Activated CD4-positive, alpha-beta memory T cell treated with anti-CD3 and anti-CD28 coated beads for 36 hours (primary cell): ENCODE measurements at regions not wholly inside any gene's neighbourhood (a gene's known extent, or its start where the extent isn't known, plus 50 kb on each side); places are given as distances from the start of the nearest gene placed in this dataset.

Experiments
- CTCF ChIA-PET: fragments of 350-600 bp; sonication (Branson Sonifier 250); formaldehyde crosslinking; loops from one replicate; lab custom pipeline; 2021; ENCODE audit warnings: antibody characterized with exemption, inconsistent platforms; lab: Charles Lee
- POLR2A ChIA-PET: fragments of 350-600 bp; sonication (Branson Sonifier 250); formaldehyde crosslinking; loops from one replicate; lab custom pipeline; 2021; ENCODE audit warnings: antibody characterized with exemption; lab: Charles Lee
- DNase-seq: peaks from one replicate; pipeline ENCODE4 v3.0.0-alpha.2; 2020
- H3K27ac Mint-ChIP-seq: one replicate; pipeline ENCODE4 v1.8.0; 2021; ENCODE audit warnings: mixed read lengths
- H3K27me3 Mint-ChIP-seq: one replicate; pipeline ENCODE4 v1.8.0; 2021; ENCODE audit warnings: mixed read lengths
- H3K36me3 Mint-ChIP-seq: one replicate; pipeline ENCODE4 v1.8.0; 2021; ENCODE audit warnings: mixed read lengths
- H3K4me1 Mint-ChIP-seq: one replicate; pipeline ENCODE4 v1.8.0; 2021; ENCODE audit warnings: low read depth, mixed read lengths
- H3K4me3 Mint-ChIP-seq: one replicate; pipeline ENCODE4 v1.8.0; 2021; ENCODE audit warnings: mild to moderate bottlenecking, mixed read lengths
- H3K9me3 Mint-ChIP-seq: one replicate; pipeline ENCODE4 v1.8.0; 2021; ENCODE audit warnings: mixed read lengths
- intact Hi-C: fragments of 100-400 bp; cut with micrococcal nuclease; formaldehyde crosslinking; loops from one replicate; pipeline ENCODE4 v1.15.1; 2023

DNA sequence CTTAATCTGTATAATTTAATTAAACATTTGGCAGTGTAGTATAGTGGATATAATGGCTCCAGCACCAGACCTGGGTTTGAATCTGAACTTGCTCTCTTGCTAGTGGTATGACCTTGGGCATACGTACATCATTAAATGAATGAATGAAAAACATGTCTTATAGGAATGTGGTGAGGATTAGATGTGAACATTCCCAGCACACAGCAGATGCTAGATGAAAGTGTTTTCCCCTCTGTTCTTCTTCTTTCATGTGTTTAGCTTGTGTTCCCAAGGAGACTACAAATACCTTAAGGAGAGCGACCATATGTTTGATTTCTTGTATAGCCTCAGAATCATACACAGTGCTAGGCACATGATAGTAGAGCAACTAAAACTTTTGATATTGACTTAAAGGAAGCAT lies 56.5 kb downstream of the CT47B1 start:
- intact Hi-C loops, result no loop called here
- no peaks in the 10 kb centered on the region for H3K4me1 Mint-ChIP-seq
- POLR2A ChIA-PET, result no interaction called here
- no peaks in the 10 kb centered on the region for H3K27me3 Mint-ChIP-seq
- no peak overlapping the region for H3K4me3 Mint-ChIP-seq
- H3K27ac Mint-ChIP-seq, result no peak overlapping the region
- no peak for DNase-seq
- CTCF ChIA-PET, result no interaction called here
- no peaks in the 10 kb centered on the region for H3K9me3 Mint-ChIP-seq
- H3K36me3 Mint-ChIP-seq, result no peaks in the 10 kb centered on the region

DNA sequence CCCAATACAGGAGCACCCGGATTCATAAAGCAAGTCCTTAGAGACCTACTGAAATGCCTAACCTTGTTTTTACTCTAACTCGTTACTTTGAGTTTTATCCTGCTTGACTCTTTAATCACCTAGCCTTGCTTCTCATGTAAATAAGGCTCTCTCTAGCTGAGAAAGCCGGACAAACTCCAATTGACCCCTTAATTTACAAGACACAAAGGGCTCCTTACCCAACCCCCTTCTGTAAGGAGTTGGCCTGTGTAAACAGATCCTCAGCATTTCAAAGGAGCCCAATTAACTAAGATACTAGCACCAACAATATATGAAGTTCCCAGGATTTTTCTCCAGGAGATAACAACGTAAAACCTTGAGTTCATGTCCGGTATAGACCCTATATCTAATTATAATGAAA lies 61.7 kb downstream of the CT47B1 start:
- H3K9me3 Mint-ChIP-seq, result no peaks in the 10 kb centered on the region
- no peaks in the 10 kb centered on the region for H3K36me3 Mint-ChIP-seq
- ChIA-PET POLR2A (no interaction called here), CTCF (no interaction called here)
- H3K27me3 Mint-ChIP-seq, result no peaks in the 10 kb centered on the region
- H3K4me3 Mint-ChIP-seq, result no peak overlapping the region
- intact Hi-C loops, result no loop called here
- H3K4me1 Mint-ChIP-seq, result no peaks in the 10 kb centered on the region
- no peak overlapping the region for H3K27ac Mint-ChIP-seq
- DNase-seq, result no peak

DNA sequence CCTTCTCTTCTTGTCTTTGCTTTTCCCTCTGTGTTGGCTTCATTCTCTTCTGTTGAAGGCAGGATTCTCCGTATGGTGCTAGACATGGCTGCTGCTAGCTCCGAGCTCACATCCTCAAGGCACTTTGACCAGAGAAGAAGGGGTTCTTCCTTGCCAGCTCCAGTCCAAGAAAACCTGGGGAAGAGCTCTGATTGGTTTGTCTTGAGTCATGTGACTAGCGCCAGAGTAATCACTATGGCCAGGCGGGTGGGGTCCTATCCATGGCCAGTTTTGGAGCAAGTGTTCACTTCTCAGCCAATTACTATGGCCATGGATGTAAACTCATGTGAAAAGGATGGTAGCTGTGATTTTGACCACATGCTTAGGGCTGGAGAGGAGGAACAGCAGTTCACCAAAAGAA lies 74.2 kb downstream of the CT47B1 start:
- no peak for DNase-seq

DNA sequence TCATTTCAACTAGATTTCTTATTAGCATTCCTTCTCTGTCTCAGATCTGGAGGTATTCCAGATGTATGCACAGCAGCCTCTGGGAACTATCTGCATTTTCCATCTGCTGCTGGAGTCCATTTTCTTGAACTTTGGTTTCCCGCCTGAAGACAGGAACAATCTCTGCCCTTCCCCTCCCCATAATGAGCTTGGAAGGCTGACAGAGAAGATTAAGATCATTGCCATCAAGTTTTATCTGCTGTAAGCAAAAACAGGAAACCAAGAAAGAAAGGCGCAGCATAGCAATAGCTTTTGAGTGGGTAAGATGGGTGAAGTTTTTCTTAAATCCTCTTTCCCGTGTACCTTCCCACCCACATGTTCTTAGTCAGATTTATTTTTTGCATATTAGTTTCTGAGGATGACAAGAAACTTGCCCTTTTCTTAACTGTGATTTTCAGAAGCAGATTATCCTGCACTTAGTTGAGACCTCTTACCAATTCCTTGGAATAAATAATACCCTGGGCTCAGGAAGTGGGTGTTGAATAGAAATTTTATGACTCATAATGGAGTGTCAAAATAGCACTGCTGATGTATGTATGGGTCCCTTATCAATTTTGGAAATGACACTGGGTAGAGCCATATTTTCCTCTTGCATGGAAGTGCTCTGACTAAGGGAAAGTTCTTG lies 78.3 kb downstream of the CT47B1 start:
- ChIA-PET CTCF (no interaction called here), POLR2A (interaction anchor here (1.5 kb wide), 1 partner anchor 510 kb away, joined by 3 read pairs; no protein-coding TSS in a partner anchor)
- H3K9me3 Mint-ChIP-seq, result no peaks in the 10 kb centered on the region
- H3K36me3 Mint-ChIP-seq, result peaks cover 2% of the 10 kb centered on the region
- H3K27me3 Mint-ChIP-seq, result no peaks in the 10 kb centered on the region
- intact Hi-C loops, result loop anchor here (1.0 to 10.0 kb wide), 2 partner anchors 511 to 707 kb away; no protein-coding TSS in a partner anchor
- peak overlapping the region; percentile 76 for H3K27ac Mint-ChIP-seq
- peaks cover 68% of the 10 kb centered on the region for H3K4me1 Mint-ChIP-seq
- no peak for DNase-seq
- H3K4me3 Mint-ChIP-seq, result no peak overlapping the region

More for the DNA sequence above, 74.2 kb downstream of the CT47B1 start:
- peaks cover 2% of the 10 kb centered on the region for H3K36me3 Mint-ChIP-seq
- H3K27me3 Mint-ChIP-seq, result no peaks in the 10 kb centered on the region
- intact Hi-C loops, result no loop called here
- peaks cover 51% of the 10 kb centered on the region for H3K4me1 Mint-ChIP-seq
- peak overlapping the region; percentile 58 for H3K27ac Mint-ChIP-seq
- H3K9me3 Mint-ChIP-seq, result no peaks in the 10 kb centered on the region
- ChIA-PET CTCF (interaction anchor here (0.6 to 1.3 kb wide), 3 partner anchors 11 to 801 kb away, joined by 3 to 6 read pairs (median 3); no protein-coding TSS in a partner anchor), POLR2A (no interaction called here)
- no peak overlapping the region for H3K4me3 Mint-ChIP-seq

DNA sequence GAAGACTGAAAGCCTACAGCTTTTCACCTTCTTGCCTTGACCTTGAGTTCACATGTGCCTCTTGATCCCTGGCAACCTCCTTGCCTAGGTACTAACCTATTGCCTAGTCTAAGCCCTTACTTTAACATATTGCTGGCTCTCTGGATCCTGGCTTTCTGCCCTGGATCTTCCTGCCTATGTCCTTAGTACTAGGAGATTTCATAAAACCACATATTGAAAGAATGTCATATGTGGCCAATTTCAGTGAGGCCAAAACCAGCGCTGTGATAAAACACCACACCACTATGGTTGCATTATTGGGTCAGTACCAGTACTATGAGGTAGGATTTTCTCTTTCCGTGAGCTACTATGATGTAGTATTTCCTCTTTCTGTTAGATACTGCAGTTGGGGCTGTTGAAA lies 80.4 kb downstream of the CT47B1 start:
- H3K27ac Mint-ChIP-seq, result no peak overlapping the region

DNA sequence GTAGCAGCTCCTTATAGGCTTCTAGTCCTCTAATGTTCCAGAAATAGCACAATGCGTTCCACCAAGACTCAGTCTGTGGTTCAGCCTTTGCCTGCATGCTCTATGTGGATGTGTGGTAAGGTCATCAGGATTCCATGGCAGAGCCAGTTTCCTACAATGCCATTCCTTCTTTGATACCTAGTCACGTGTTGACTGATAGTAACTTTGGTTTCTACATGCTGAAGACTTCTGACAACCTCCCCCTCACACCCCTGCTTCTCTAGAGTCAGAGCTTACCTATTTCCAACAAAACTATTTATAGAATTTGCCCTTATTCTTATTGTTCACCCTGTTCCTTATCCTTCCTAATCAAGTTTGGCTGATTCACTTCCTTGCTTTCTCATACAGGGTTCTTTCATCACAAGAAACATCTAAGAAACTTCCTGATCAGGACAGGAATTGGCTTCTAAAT lies 81.1 kb downstream of the CT47B1 start:
- POLR2A ChIA-PET, result no interaction called here
- peak overlapping the region; percentile 23 for H3K27ac Mint-ChIP-seq
- intact Hi-C loops, result loop anchor here (2.0 to 10.0 kb wide), 4 partner anchors 48 to 710 kb away; no protein-coding TSS in a partner anchor
- H3K36me3 Mint-ChIP-seq, result no peaks in the 10 kb centered on the region
- H3K4me3 Mint-ChIP-seq, result no peak overlapping the region
- CTCF ChIA-PET, result no interaction called here
- DNase-seq, result no peak
- peaks cover 55% of the 10 kb centered on the region for H3K4me1 Mint-ChIP-seq
- H3K27me3 Mint-ChIP-seq, result no peaks in the 10 kb centered on the region
- H3K9me3 Mint-ChIP-seq, result no peaks in the 10 kb centered on the region

More for the DNA sequence above, 80.4 kb downstream of the CT47B1 start:
- no peaks in the 10 kb centered on the region for H3K36me3 Mint-ChIP-seq
- POLR2A ChIA-PET, result no interaction called here
- H3K4me1 Mint-ChIP-seq, result peaks cover 59% of the 10 kb centered on the region
- H3K27me3 Mint-ChIP-seq, result no peaks in the 10 kb centered on the region
- no peak overlapping the region for H3K4me3 Mint-ChIP-seq
- no peaks in the 10 kb centered on the region for H3K9me3 Mint-ChIP-seq
- no peak for DNase-seq
- intact Hi-C loops, result loop anchor here (2.0 to 10.0 kb wide), 2 partner anchors 366 to 710 kb away; no protein-coding TSS in a partner anchor
- CTCF ChIA-PET, result no interaction called here

DNA sequence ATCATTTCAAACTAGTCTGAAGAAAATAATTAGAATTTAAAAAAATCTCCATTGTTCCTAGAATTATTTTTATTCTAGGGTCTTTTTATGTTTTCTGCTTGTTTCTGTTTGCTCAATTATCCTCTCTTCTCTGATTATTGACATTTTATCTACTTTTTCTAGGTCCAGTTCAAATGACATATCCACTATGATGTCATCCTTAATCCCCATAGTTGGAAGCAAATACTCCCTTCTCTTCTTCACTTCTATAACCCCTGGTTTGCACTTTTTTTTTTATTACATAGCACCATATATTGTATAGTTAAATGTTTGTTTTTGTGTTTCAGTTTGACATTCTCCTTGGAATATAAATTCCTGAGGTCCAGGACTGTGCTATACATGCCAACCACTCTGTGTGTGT lies 82.6 kb downstream of the CT47B1 start:
- ChIA-PET CTCF (no interaction called here), POLR2A (no interaction called here)
- Mint-ChIP-seq H3K36me3 (no peaks in the 10 kb centered on the region), H3K4me1 (peaks cover 43% of the 10 kb centered on the region), H3K9me3 (no peaks in the 10 kb centered on the region), H3K27ac (no peak overlapping the region), H3K4me3 (no peak overlapping the region), H3K27me3 (no peaks in the 10 kb centered on the region)
- intact Hi-C loops, result loop anchor here (5.0 to 10.0 kb wide), 3 partner anchors 49 to 712 kb away; no protein-coding TSS in a partner anchor
- no peak for DNase-seq

DNA sequence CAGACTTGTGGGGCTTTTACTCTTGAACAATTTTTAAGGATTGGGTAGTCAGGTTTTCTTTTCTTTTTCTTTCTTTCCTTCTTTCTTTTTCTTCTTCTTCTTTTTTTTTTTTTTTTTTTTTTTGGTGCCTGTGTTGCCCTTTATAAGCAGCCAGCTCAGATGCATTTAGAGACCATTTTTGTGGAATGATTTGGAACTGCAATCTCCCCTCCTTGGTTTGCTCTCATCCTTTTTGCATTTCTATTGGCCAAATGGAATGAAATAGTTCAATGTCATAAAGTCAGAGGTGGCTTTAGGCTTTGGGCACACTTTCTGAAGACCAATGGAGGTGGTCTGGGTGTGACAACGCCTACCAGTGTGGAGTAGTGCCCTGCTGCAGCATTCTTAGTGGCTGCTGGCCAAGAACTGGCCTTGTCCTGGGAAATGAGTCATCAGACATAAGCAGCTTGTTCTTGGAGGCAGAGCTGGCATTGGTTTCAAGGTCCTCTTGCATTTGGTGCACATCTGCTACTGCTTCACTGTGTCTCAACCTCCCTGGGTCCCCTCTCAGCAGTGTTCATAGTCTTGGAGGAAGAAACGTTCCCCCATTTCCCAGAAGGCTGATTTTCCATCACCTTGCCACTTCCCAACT lies 84.5 kb downstream of the CT47B1 start:
- peaks cover 26% of the 10 kb centered on the region for H3K4me1 Mint-ChIP-seq
- CTCF ChIA-PET, result interaction anchor here (1.1 to 1.9 kb wide), 3 partner anchors 10 to 531 kb away, joined by 3 to 6 read pairs (median 4); no protein-coding TSS in a partner anchor
- DNase-seq, result peak; percentile 11
- POLR2A ChIA-PET, result no interaction called here
- peak overlapping the region; percentile 39 for H3K4me3 Mint-ChIP-seq
- intact Hi-C loops, result loop anchor here (5.0 to 10.0 kb wide), 3 partner anchors 51 to 714 kb away; no protein-coding TSS in a partner anchor
- H3K9me3 Mint-ChIP-seq, result no peaks in the 10 kb centered on the region
- H3K27ac Mint-ChIP-seq, result peak overlapping the region; percentile 89
- H3K36me3 Mint-ChIP-seq, result no peaks in the 10 kb centered on the region
- H3K27me3 Mint-ChIP-seq, result no peaks in the 10 kb centered on the region

DNA sequence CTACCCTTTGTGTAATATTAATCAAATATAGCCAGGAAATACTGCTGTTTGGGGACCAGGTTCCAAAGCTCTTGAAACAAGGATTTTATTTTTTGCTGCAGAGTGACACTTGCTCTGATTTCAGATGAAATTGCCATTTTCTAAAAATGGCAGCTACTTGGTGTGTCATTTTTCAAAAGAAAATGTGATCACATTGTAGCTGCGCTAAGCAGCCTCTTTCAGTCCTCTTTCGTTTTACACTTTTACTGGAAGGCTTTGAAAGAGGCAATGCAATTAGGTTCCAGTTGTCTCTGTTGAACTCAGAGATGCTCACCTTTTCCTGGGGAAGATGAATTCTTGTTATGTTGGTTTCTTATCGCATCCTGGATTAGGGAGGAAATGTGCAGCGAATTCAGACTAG lies 85.1 kb downstream of the CT47B1 start:
- ChIA-PET POLR2A (no interaction called here), CTCF (interaction anchor here (0.6 to 1.9 kb wide), 7 partner anchors 11 to 786 kb away, joined by 3 to 6 read pairs (median 4); no protein-coding TSS in a partner anchor)
- no peak for DNase-seq
- Mint-ChIP-seq H3K4me1 (peaks cover 22% of the 10 kb centered on the region), H3K27me3 (no peaks in the 10 kb centered on the region), H3K36me3 (no peaks in the 10 kb centered on the region), H3K9me3 (no peaks in the 10 kb centered on the region), H3K4me3 (peak overlapping the region; percentile 39), H3K27ac (peak overlapping the region; percentile 89)
- intact Hi-C loops, result loop anchor here (1.0 to 10.0 kb wide), 4 partner anchors 52 to 789 kb away; no protein-coding TSS in a partner anchor

DNA sequence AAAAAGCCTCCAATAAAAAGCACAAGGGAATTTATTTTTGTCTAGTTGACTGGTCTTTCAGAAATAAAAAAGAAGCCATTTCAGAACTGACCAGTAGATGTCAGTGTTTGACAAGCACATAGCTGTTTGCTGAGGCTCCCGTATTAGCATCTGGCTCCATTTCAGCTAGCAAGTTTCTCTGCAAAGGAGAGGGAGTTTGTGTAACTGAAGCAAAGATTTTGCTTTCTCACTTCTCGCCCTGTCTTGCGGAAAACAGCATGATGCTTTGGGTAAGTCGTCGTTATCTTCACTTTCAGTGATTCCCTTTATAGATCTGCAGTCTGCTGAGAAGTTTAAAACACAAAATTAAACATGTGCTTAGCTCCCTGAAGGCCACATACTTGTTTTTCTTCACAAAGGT lies 85.5 kb downstream of the CT47B1 start:
- intact Hi-C loops, result loop anchor here (1.0 to 10.0 kb wide), 4 partner anchors 52 to 789 kb away; no protein-coding TSS in a partner anchor
- Mint-ChIP-seq H3K4me1 (peaks cover 18% of the 10 kb centered on the region), H3K36me3 (no peaks in the 10 kb centered on the region), H3K27me3 (no peaks in the 10 kb centered on the region), H3K27ac (peak overlapping the region; percentile 89), H3K4me3 (peak overlapping the region; percentile 39), H3K9me3 (no peaks in the 10 kb centered on the region)
- DNase-seq, result peak; percentile 16
- POLR2A ChIA-PET, result no interaction called here
- CTCF ChIA-PET, result interaction anchor here (0.6 to 1.9 kb wide), 7 partner anchors 11 to 787 kb away, joined by 3 to 6 read pairs (median 4); no protein-coding TSS in a partner anchor

DNA sequence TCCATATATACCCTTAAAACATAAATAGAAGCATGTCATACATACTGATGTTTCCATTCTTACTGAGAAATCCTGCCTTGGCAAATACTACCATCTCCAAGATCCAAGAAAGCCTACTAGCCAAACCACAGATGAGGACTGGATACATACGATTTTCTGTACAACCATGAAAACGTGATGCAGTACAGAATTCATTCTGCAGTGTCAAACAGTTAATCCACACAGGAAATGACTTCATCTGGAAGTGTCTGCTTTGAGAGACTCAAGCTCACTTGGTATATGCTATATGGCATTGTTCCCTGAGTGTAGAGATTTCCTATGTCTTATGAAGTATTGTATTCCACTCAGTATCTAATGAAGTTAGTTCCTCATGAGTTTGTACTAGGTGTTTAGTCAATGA lies 94.3 kb downstream of the CT47B1 start:
- H3K4me1 Mint-ChIP-seq, result peaks cover 5% of the 10 kb centered on the region
- H3K9me3 Mint-ChIP-seq, result peaks cover 1% of the 10 kb centered on the region
- CTCF ChIA-PET, result no interaction called here
- H3K27ac Mint-ChIP-seq, result no peak overlapping the region
- no peak for DNase-seq
- H3K4me3 Mint-ChIP-seq, result no peak overlapping the region
- POLR2A ChIA-PET, result no interaction called here
- H3K27me3 Mint-ChIP-seq, result no peaks in the 10 kb centered on the region
- H3K36me3 Mint-ChIP-seq, result no peaks in the 10 kb centered on the region
- intact Hi-C loops, result no loop called here

DNA sequence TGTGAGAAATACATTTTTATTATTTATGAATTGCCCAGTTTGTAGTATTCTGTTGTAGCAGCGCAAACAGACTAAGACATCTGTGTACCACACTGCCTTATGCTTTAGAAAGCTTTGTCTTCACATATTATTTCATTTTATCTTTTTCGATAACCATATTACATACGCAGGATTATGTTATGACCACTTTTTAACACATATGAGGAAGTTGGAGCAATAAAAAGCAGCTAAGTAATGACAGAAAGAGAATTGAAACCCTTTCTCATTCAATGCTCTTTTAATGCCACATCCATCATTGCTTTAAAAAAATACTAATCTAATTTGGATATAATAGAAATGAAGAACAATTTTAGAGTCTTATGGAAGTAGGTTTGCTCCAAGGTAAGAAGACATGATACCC lies 99.7 kb downstream of the CT47B1 start:
- ChIA-PET POLR2A (interaction anchor here (0.8 kb wide), 1 partner anchor 59 kb away, joined by 3 read pairs; no protein-coding TSS in a partner anchor), CTCF (no interaction called here)
- Mint-ChIP-seq H3K36me3 (no peaks in the 10 kb centered on the region), H3K4me3 (no peak overlapping the region), H3K9me3 (peaks cover 2% of the 10 kb centered on the region), H3K27me3 (no peaks in the 10 kb centered on the region), H3K4me1 (no peaks in the 10 kb centered on the region), H3K27ac (no peak overlapping the region)
- no peak for DNase-seq
- intact Hi-C loops, result no loop called here
